Esophagus squamous epithelium (tissue), 4 donors: ENCODE measurements at regions not wholly inside any gene's neighbourhood (a gene's known extent, or its start where the extent isn't known, plus 50 kb on each side); places are given as distances from the start of the nearest gene placed in this dataset.

Source experiments
- CTCF ChIP-seq, 6 experiments: fragments of 450-650 bp in 4 of 6; fragments of 200-600 bp in 2 of 6; sonication (generic) in 2 of 6; IDR thresholded peaks; one replicate each; pipeline ENCODE4 v1.5.1; 2016 to 2019; ENCODE audit warnings: antibody characterized with exemption in 6 of 6, mild to moderate bottlenecking in 4 of 6, moderate library complexity in 4 of 6
- POLR2A ChIP-seq, 4 donors: fragments of 450-650 bp; IDR thresholded peaks; one replicate each; pipeline ENCODE4 v1.6.1; 2017; ENCODE audit warnings: antibody characterized with exemption in 4 of 4, mild to moderate bottlenecking in 4 of 4, moderate library complexity in 3 of 4

- TF ChIP-seq CTCF (IDR thresholded peaks at IDR 0.05) (no peak), POLR2A (IDR thresholded peaks at IDR 0.05) (no peak)
Observed at GRCh38 chr5:160926428-160926827, 74.4 kb upstream of the ATP10B start.
